ENCODE measurements at regions not wholly inside any gene's neighbourhood (a gene's known extent, or its start where the extent isn't known, plus 50 kb on each side); places are given as distances from the start of the nearest gene placed in this dataset.

- no peaks in the 10 kb centered on the region for H3K9me3 ChIP-seq (ENCODE audit: control insufficient read depth, low read length)
Measured at GRCh38 chr9:108244686-108245085, 611.1 kb downstream of the ACTL7B start.

GRCh38 chr9:108241384-108242073 lies 614.3 kb downstream of the ACTL7B start:
- H3K27me3 ChIP-seq (replicated peaks; ENCODE audit: control insufficient read depth, insufficient read depth, low read length), result no peaks in the 10 kb centered on the region
- no peaks in the 10 kb centered on the region for H3K4me1 ChIP-seq (ENCODE audit: control insufficient read depth, insufficient read depth, low read length)
- no peak overlapping the region for H3K4me3 ChIP-seq (ENCODE audit: low read length)
- DNase-seq (ENCODE audit: low read depth), result no peak
- H3K36me3 ChIP-seq (ENCODE audit: control insufficient read depth, insufficient read depth, low read length, severe bottlenecking), result no peaks in the 10 kb centered on the region
- H3K9me3 ChIP-seq (ENCODE audit: control insufficient read depth, low read length), result peaks cover 5% of the 10 kb centered on the region
- H3K9ac ChIP-seq (ENCODE audit: low read length), result no peak overlapping the region

More at GRCh38 chr9:108244686-108245085, 611.1 kb downstream of the ACTL7B start:
- no peak overlapping the region for H3K9ac ChIP-seq (ENCODE audit: low read length)
- no peaks in the 10 kb centered on the region for H3K36me3 ChIP-seq (ENCODE audit: control insufficient read depth, insufficient read depth, low read length, severe bottlenecking)
- H3K4me1 ChIP-seq (ENCODE audit: control insufficient read depth, insufficient read depth, low read length), result no peaks in the 10 kb centered on the region
- H3K4me3 ChIP-seq (ENCODE audit: low read length), result no peak overlapping the region
- H3K27me3 ChIP-seq (replicated peaks; ENCODE audit: control insufficient read depth, insufficient read depth, low read length), result no peaks in the 10 kb centered on the region
- peak; percentile 7 for DNase-seq (ENCODE audit: low read depth)

- peaks cover 5% of the 10 kb centered on the region for H3K9me3 ChIP-seq (ENCODE audit: control insufficient read depth, low read length)
- H3K4me1 ChIP-seq (ENCODE audit: control insufficient read depth, insufficient read depth, low read length), result no peaks in the 10 kb centered on the region
- H3K4me3 ChIP-seq (ENCODE audit: low read length), result no peak overlapping the region
- H3K9ac ChIP-seq (ENCODE audit: low read length), result no peak overlapping the region
- peak; percentile 15 for DNase-seq (ENCODE audit: low read depth)
- H3K36me3 ChIP-seq (ENCODE audit: control insufficient read depth, insufficient read depth, low read length, severe bottlenecking), result no peaks in the 10 kb centered on the region
- H3K27me3 ChIP-seq (replicated peaks; ENCODE audit: control insufficient read depth, insufficient read depth, low read length), result no peaks in the 10 kb centered on the region
Measured at GRCh38 chr9:108239696-108240321, 616.0 kb downstream of the ACTL7B start.

GRCh38 chr9:108235609-108236008 lies 620.2 kb downstream of the ACTL7B start:
- no peak for DNase-seq (ENCODE audit: low read depth)
- Histone ChIP-seq H3K9me3 (ENCODE audit: control insufficient read depth, low read length) (peaks cover 5% of the 10 kb centered on the region), H3K36me3 (ENCODE audit: control insufficient read depth, insufficient read depth, low read length, severe bottlenecking) (no peaks in the 10 kb centered on the region), H3K27me3 (replicated peaks; ENCODE audit: control insufficient read depth, insufficient read depth, low read length) (no peaks in the 10 kb centered on the region), H3K9ac (ENCODE audit: low read length) (no peak overlapping the region), H3K4me1 (ENCODE audit: control insufficient read depth, insufficient read depth, low read length) (no peaks in the 10 kb centered on the region), H3K4me3 (ENCODE audit: low read length) (no peak overlapping the region)

GRCh38 chr9:108234811-108235210 lies 621.0 kb downstream of the ACTL7B start:
- DNase-seq (ENCODE audit: low read depth), result peak; percentile 74
- Histone ChIP-seq H3K36me3 (ENCODE audit: control insufficient read depth, insufficient read depth, low read length, severe bottlenecking) (no peaks in the 10 kb centered on the region), H3K27me3 (replicated peaks; ENCODE audit: control insufficient read depth, insufficient read depth, low read length) (no peaks in the 10 kb centered on the region), H3K4me1 (ENCODE audit: control insufficient read depth, insufficient read depth, low read length) (no peaks in the 10 kb centered on the region), H3K4me3 (ENCODE audit: low read length) (no peak overlapping the region), H3K9ac (ENCODE audit: low read length) (no peak overlapping the region), H3K9me3 (ENCODE audit: control insufficient read depth, low read length) (peaks cover 8% of the 10 kb centered on the region)

- peak; percentile 31 for DNase-seq (ENCODE audit: low read depth)
- H3K9me3 ChIP-seq (ENCODE audit: control insufficient read depth, low read length), result peaks cover 12% of the 10 kb centered on the region
Measured at GRCh38 chr9:108225149-108225800, 630.5 kb downstream of the ACTL7B start.

GRCh38 chr9:108224716-108225115 lies 631.1 kb downstream of the ACTL7B start:
- DNase-seq (ENCODE audit: low read depth), result no peak
- H3K36me3 ChIP-seq (ENCODE audit: control insufficient read depth, insufficient read depth, low read length, severe bottlenecking), result no peaks in the 10 kb centered on the region
- no peak overlapping the region for H3K9ac ChIP-seq (ENCODE audit: low read length)
- H3K4me3 ChIP-seq (ENCODE audit: low read length), result no peak overlapping the region
- peaks cover 9% of the 10 kb centered on the region for H3K27me3 ChIP-seq (replicated peaks; ENCODE audit: control insufficient read depth, insufficient read depth, low read length)
- H3K4me1 ChIP-seq (ENCODE audit: control insufficient read depth, insufficient read depth, low read length), result peaks cover 3% of the 10 kb centered on the region
- peaks cover 8% of the 10 kb centered on the region for H3K9me3 ChIP-seq (ENCODE audit: control insufficient read depth, low read length)

More at GRCh38 chr9:108225149-108225800, 630.5 kb downstream of the ACTL7B start:
- Histone ChIP-seq H3K36me3 (ENCODE audit: control insufficient read depth, insufficient read depth, low read length, severe bottlenecking) (no peaks in the 10 kb centered on the region), H3K9ac (ENCODE audit: low read length) (no peak overlapping the region), H3K4me3 (ENCODE audit: low read length) (no peak overlapping the region), H3K27me3 (replicated peaks; ENCODE audit: control insufficient read depth, insufficient read depth, low read length) (peaks cover 9% of the 10 kb centered on the region), H3K4me1 (ENCODE audit: control insufficient read depth, insufficient read depth, low read length) (peaks cover 3% of the 10 kb centered on the region)

- Histone ChIP-seq H3K36me3 (ENCODE audit: control insufficient read depth, insufficient read depth, low read length, severe bottlenecking) (no peaks in the 10 kb centered on the region), H3K27me3 (replicated peaks; ENCODE audit: control insufficient read depth, insufficient read depth, low read length) (peaks cover 9% of the 10 kb centered on the region), H3K9me3 (ENCODE audit: control insufficient read depth, low read length) (no peaks in the 10 kb centered on the region), H3K4me3 (ENCODE audit: low read length) (no peak overlapping the region), H3K4me1 (ENCODE audit: control insufficient read depth, insufficient read depth, low read length) (peaks cover 14% of the 10 kb centered on the region), H3K9ac (ENCODE audit: low read length) (no peak overlapping the region)
- no peak for DNase-seq (ENCODE audit: low read depth)
Measured at GRCh38 chr9:108219664-108220063, 636.1 kb downstream of the ACTL7B start.

GRCh38 chr9:108217431-108218349 lies 638.1 kb downstream of the ACTL7B start:
- Histone ChIP-seq H3K36me3 (ENCODE audit: control insufficient read depth, insufficient read depth, low read length, severe bottlenecking) (no peaks in the 10 kb centered on the region), H3K4me1 (ENCODE audit: control insufficient read depth, insufficient read depth, low read length) (peaks cover 15% of the 10 kb centered on the region), H3K9ac (ENCODE audit: low read length) (no peak overlapping the region), H3K27me3 (replicated peaks; ENCODE audit: control insufficient read depth, insufficient read depth, low read length) (no peaks in the 10 kb centered on the region), H3K9me3 (ENCODE audit: control insufficient read depth, low read length) (no peaks in the 10 kb centered on the region), H3K4me3 (ENCODE audit: low read length) (peak overlapping the region; percentile 27)
- no peak for DNase-seq (ENCODE audit: low read depth)

- no peak for DNase-seq (ENCODE audit: low read depth)
- Histone ChIP-seq H3K36me3 (ENCODE audit: control insufficient read depth, insufficient read depth, low read length, severe bottlenecking) (no peaks in the 10 kb centered on the region), H3K9me3 (ENCODE audit: control insufficient read depth, low read length) (no peaks in the 10 kb centered on the region), H3K9ac (ENCODE audit: low read length) (no peak overlapping the region), H3K4me1 (ENCODE audit: control insufficient read depth, insufficient read depth, low read length) (peaks cover 25% of the 10 kb centered on the region), H3K27me3 (replicated peaks; ENCODE audit: control insufficient read depth, insufficient read depth, low read length) (no peaks in the 10 kb centered on the region), H3K4me3 (ENCODE audit: low read length) (no peak overlapping the region)
Measured at GRCh38 chr9:108213511-108213910, 642.3 kb downstream of the ACTL7B start.

- Histone ChIP-seq H3K4me3 (ENCODE audit: low read length) (no peak overlapping the region), H3K9ac (ENCODE audit: low read length) (no peak overlapping the region), H3K9me3 (ENCODE audit: control insufficient read depth, low read length) (no peaks in the 10 kb centered on the region), H3K27me3 (replicated peaks; ENCODE audit: control insufficient read depth, insufficient read depth, low read length) (no peaks in the 10 kb centered on the region), H3K36me3 (ENCODE audit: control insufficient read depth, insufficient read depth, low read length, severe bottlenecking) (no peaks in the 10 kb centered on the region), H3K4me1 (ENCODE audit: control insufficient read depth, insufficient read depth, low read length) (peaks cover 13% of the 10 kb centered on the region)
- no peak for DNase-seq (ENCODE audit: low read depth)
Measured at GRCh38 chr9:108212184-108212583, 643.6 kb downstream of the ACTL7B start.
